ENCODE measurements at regions not wholly inside any gene's neighbourhood (a gene's known extent, or its start where the extent isn't known, plus 50 kb on each side); places are given as distances from the start of the nearest gene placed in this dataset.

- TF ChIP-seq, protein P1, sequence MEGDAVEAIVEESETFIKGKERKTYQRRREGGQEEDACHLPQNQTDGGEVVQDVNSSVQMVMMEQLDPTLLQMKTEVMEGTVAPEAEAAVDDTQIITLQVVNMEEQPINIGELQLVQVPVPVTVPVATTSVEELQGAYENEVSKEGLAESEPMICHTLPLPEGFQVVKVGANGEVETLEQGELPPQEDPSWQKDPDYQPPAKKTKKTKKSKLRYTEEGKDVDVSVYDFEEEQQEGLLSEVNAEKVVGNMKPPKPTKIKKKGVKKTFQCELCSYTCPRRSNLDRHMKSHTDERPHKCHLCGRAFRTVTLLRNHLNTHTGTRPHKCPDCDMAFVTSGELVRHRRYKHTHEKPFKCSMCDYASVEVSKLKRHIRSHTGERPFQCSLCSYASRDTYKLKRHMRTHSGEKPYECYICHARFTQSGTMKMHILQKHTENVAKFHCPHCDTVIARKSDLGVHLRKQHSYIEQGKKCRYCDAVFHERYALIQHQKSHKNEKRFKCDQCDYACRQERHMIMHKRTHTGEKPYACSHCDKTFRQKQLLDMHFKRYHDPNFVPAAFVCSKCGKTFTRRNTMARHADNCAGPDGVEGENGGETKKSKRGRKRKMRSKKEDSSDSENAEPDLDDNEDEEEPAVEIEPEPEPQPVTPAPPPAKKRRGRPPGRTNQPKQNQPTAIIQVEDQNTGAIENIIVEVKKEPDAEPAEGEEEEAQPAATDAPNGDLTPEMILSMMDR (IDR thresholded peaks at IDR 0.05): no peak
- TF ChIP-seq SIN3A (IDR thresholded peaks at IDR 0.05; ENCODE audit: borderline replicate concordance, insufficient read depth, low read depth, low read length): no peak
Observed at GRCh38 chr7:17524746-17525145, 226.3 kb downstream of the AHR start.
